KMS-11 (cell line): ENCODE measurements at regions not wholly inside any gene's neighbourhood (a gene's known extent, or its start where the extent isn't known, plus 50 kb on each side); places are given as distances from the start of the nearest gene placed in this dataset.
"Not testable (repeated sequence)": the region's sequence is repeated elsewhere in the genome, so short reads cannot be mapped to it uniquely, and the experiment has no call there.

Experiments
- H2AFZ ChIP-seq: fragments of 200-600 bp; sonication (generic); 2 replicates; pipeline ENCODE4 v1.6.1; 2016; ENCODE audit warnings: antibody characterized with exemption, mixed run types, low read depth
- H3K27ac ChIP-seq: fragments of 200-600 bp; sonication (generic); 2 replicates; pipeline ENCODE4 v1.6.1; 2016; ENCODE audit warnings: mild to moderate bottlenecking, mixed run types
- H3K27me3 ChIP-seq: fragments of 200-600 bp; sonication (generic); 2 replicates; pipeline ENCODE4 v1.6.1; 2017; ENCODE audit warnings: mild to moderate bottlenecking, low read depth, mixed run types, moderate library complexity; ENCODE audit not compliant: insufficient read depth
- H3K36me3 ChIP-seq: fragments of 200-600 bp; sonication (generic); 2 replicates; pipeline ENCODE4 v1.6.1; 2017; ENCODE audit warnings: mild to moderate bottlenecking, mixed run types; ENCODE audit not compliant: insufficient read depth
- H3K4me1 ChIP-seq: fragments of 200-600 bp; sonication (generic); 2 replicates; pipeline ENCODE4 v1.6.1; 2016; ENCODE audit warnings: mild to moderate bottlenecking, low read depth, mixed run types; ENCODE audit not compliant: poor library complexity, severe bottlenecking
- H3K4me2 ChIP-seq: fragments of 200-600 bp; sonication (generic); 2 replicates; pipeline ENCODE4 v1.7.0; 2016; ENCODE audit warnings: mild to moderate bottlenecking, mixed run types
- H3K4me3 ChIP-seq: fragments of 200-600 bp; sonication (generic); IDR thresholded peaks from 2 replicates; pipeline ENCODE4 v1.6.1; 2017; ENCODE audit warnings: low read depth, low read length, mixed read lengths; ENCODE audit not compliant: insufficient read depth
- H3K79me2 ChIP-seq: fragments of 200-600 bp; sonication (generic); 2 replicates; pipeline ENCODE4 v1.6.1; 2016; ENCODE audit warnings: low read depth, mixed run types; ENCODE audit not compliant: insufficient read depth
- H3K9ac ChIP-seq: fragments of 200-600 bp; sonication (generic); 2 replicates; pipeline ENCODE4 v1.6.1; 2016; ENCODE audit warnings: mild to moderate bottlenecking, mixed run types
- H4K20me1 ChIP-seq: fragments of 200-600 bp; sonication (generic); 2 replicates; pipeline ENCODE4 v1.6.1; 2016; ENCODE audit warnings: mild to moderate bottlenecking, mixed run types; ENCODE audit not compliant: insufficient read depth
- CTCF ChIP-seq: fragments of 200-600 bp; sonication (generic); conservative IDR thresholded peaks from 2 replicates; pipeline ENCODE4 v1.6.1; 2017; ENCODE audit warnings: low read depth, mild to moderate bottlenecking, antibody characterized with exemption, low read length, moderate library complexity, mixed read lengths

GRCh38 chr22:27106985-27107384 is 449.6 kb downstream of the MIAT start:
- no peak overlapping the region for H3K4me2 ChIP-seq
- H3K36me3 ChIP-seq = no peaks in the 10 kb centered on the region
- no peak overlapping the region for H3K9ac ChIP-seq
- no peaks in the 10 kb centered on the region for H3K27me3 ChIP-seq
- H4K20me1 ChIP-seq = no peaks in the 10 kb centered on the region
- no peak for TF ChIP-seq CTCF
- H3K27ac ChIP-seq = no peak overlapping the region
- H2AFZ ChIP-seq = no peak overlapping the region
- no peaks in the 10 kb centered on the region for H3K79me2 ChIP-seq
- H3K4me1 ChIP-seq = no peaks in the 10 kb centered on the region
- H3K4me3 ChIP-seq = no peak overlapping the region

- Histone ChIP-seq H3K27ac (no peak overlapping the region), H3K4me1 (no peaks in the 10 kb centered on the region), H3K9ac (no peak overlapping the region), H3K4me2 (no peak overlapping the region), H3K27me3 (no peaks in the 10 kb centered on the region), H3K36me3 (no peaks in the 10 kb centered on the region), H2AFZ (no peak overlapping the region), H4K20me1 (no peaks in the 10 kb centered on the region), H3K4me3 (no peak overlapping the region), H3K79me2 (no peaks in the 10 kb centered on the region)
- TF ChIP-seq CTCF = no peak
Measured at GRCh38 chr22:27107386-27107785, 450.0 kb downstream of the MIAT start.

- H3K4me1 ChIP-seq = no peaks in the 10 kb centered on the region
- H2AFZ ChIP-seq = no peak overlapping the region
- no peak overlapping the region for H3K27ac ChIP-seq
- no peak overlapping the region for H3K4me3 ChIP-seq
- no peak overlapping the region for H3K9ac ChIP-seq
- TF ChIP-seq CTCF = no peak
- H3K27me3 ChIP-seq = no peaks in the 10 kb centered on the region
- no peaks in the 10 kb centered on the region for H3K79me2 ChIP-seq
- H3K4me2 ChIP-seq = no peak overlapping the region
- no peaks in the 10 kb centered on the region for H4K20me1 ChIP-seq
- no peaks in the 10 kb centered on the region for H3K36me3 ChIP-seq
Measured at GRCh38 chr22:27107824-27108223, 450.4 kb downstream of the MIAT start.

- Histone ChIP-seq H2AFZ (no peak overlapping the region), H4K20me1 (no peaks in the 10 kb centered on the region), H3K9ac (no peak overlapping the region), H3K4me2 (no peak overlapping the region), H3K27me3 (no peaks in the 10 kb centered on the region), H3K79me2 (no peaks in the 10 kb centered on the region), H3K4me1 (no peaks in the 10 kb centered on the region), H3K36me3 (no peaks in the 10 kb centered on the region), H3K27ac (no peak overlapping the region), H3K4me3 (no peak overlapping the region)
- TF ChIP-seq CTCF = no peak
Measured at GRCh38 chr22:27108425-27109114, 451.2 kb downstream of the MIAT start.

GRCh38 chr22:27109406-27109805 is 452.0 kb downstream of the MIAT start:
- not testable (repeated sequence) for H4K20me1 ChIP-seq, H3K4me3 ChIP-seq, H3K4me1 ChIP-seq, H3K27ac ChIP-seq, H3K36me3 ChIP-seq, H3K9ac ChIP-seq, H3K79me2 ChIP-seq, H2AFZ ChIP-seq, H3K4me2 ChIP-seq, H3K27me3 ChIP-seq
